Karpas-422 (cell line): ENCODE measurements at regions not wholly inside any gene's neighbourhood (a gene's known extent, or its start where the extent isn't known, plus 50 kb on each side); places are given as distances from the start of the nearest gene placed in this dataset.

Experiments
- DNase-seq: peaks from one replicate; pipeline ENCODE4 v3.0.0-alpha.2; 2015
- H2AFZ ChIP-seq: fragments of 200-600 bp; sonication (generic); 2 replicates; pipeline ENCODE4 v1.6.1; 2014; ENCODE audit warnings: antibody characterized with exemption, low read length, mixed read lengths
- H3K27ac ChIP-seq: fragments of 200-600 bp; sonication (generic); 2 replicates; pipeline ENCODE4 v1.5.1; 2014; ENCODE audit warnings: mild to moderate bottlenecking, low read length, moderate library complexity
- H3K27me3 ChIP-seq: fragments of 200-600 bp; sonication (generic); 2 replicates; pipeline ENCODE4 v1.6.1; 2014; ENCODE audit warnings: low read length, mixed read lengths
- H3K36me3 ChIP-seq: fragments of 200-600 bp; sonication (generic); 2 replicates; pipeline ENCODE4 v1.6.1; 2014; ENCODE audit warnings: low read length, mixed read lengths; ENCODE audit not compliant: insufficient read depth
- H3K4me1 ChIP-seq: fragments of 200-600 bp; sonication (generic); 2 replicates; pipeline ENCODE4 v1.6.1; 2014; ENCODE audit warnings: mild to moderate bottlenecking, low read length, mixed read lengths
- H3K4me2 ChIP-seq: fragments of 200-600 bp; sonication (generic); 2 replicates; pipeline ENCODE4 v1.6.1; 2014; ENCODE audit warnings: low read length, low read depth, mild to moderate bottlenecking; ENCODE audit not compliant: poor library complexity, severe bottlenecking
- H3K4me3 ChIP-seq: fragments of 200-600 bp; sonication (generic); 2 replicates; pipeline ENCODE4 v1.5.1; 2014; ENCODE audit warnings: mild to moderate bottlenecking, antibody characterized with exemption, low read length, mixed read lengths
- H3K79me2 ChIP-seq: fragments of 200-600 bp; sonication (generic); 2 replicates; pipeline ENCODE4 v1.6.1; 2014; ENCODE audit warnings: mild to moderate bottlenecking, low read length, mixed read lengths
- H3K9ac ChIP-seq: fragments of 200-600 bp; sonication (generic); 2 replicates; pipeline ENCODE4 v1.6.0; 2014; ENCODE audit warnings: low read length
- H3K9me2 ChIP-seq: fragments of 200-600 bp; sonication (generic), shearing (Covaris generic); replicated peaks from 2 replicates; pipeline ENCODE4 v1.6.0; 2014; ENCODE audit warnings: mild to moderate bottlenecking, low read length, moderate library complexity; ENCODE audit not compliant: insufficient read depth
- H3K9me3 ChIP-seq: fragments of 300-700, 200-600 bp; sonication (generic); 2 replicates; pipeline ENCODE4 v1.6.1; 2014; ENCODE audit warnings: low read length, mixed read lengths
- H4K20me1 ChIP-seq: fragments of 200-600 bp; sonication (generic); 2 replicates; pipeline ENCODE4 v1.6.1; 2014; ENCODE audit warnings: mild to moderate bottlenecking, antibody characterized with exemption, low read length, low read depth; ENCODE audit not compliant: insufficient read depth

- Histone ChIP-seq H3K27ac (no peak overlapping the region), H3K27me3 (no peaks in the 10 kb centered on the region), H3K4me3 (no peak overlapping the region), H3K79me2 (no peaks in the 10 kb centered on the region), H3K4me1 (peaks cover 26% of the 10 kb centered on the region), H3K4me2 (no peak overlapping the region), H3K9ac (no peak overlapping the region), H2AFZ (no peak overlapping the region), H3K9me3 (no peaks in the 10 kb centered on the region), H3K9me2 (no peaks in the 10 kb centered on the region), H3K36me3 (no peaks in the 10 kb centered on the region), H4K20me1 (no peaks in the 10 kb centered on the region)
- no peak for DNase-seq
Measured at GRCh38 chr1:38131024-38131585, 84.5 kb upstream of the POU3F1 start.

GRCh38 chr1:38129971-38130370, 83.4 kb upstream of the POU3F1 start:
- Histone ChIP-seq H3K36me3 (no peaks in the 10 kb centered on the region), H3K79me2 (no peaks in the 10 kb centered on the region)

GRCh38 chr1:38129473-38129872, 82.9 kb upstream of the POU3F1 start:
- Histone ChIP-seq H3K9ac (no peak overlapping the region), H3K27me3 (no peaks in the 10 kb centered on the region), H3K4me2 (no peak overlapping the region), H3K36me3 (no peaks in the 10 kb centered on the region), H3K4me3 (no peak overlapping the region), H3K4me1 (peaks cover 23% of the 10 kb centered on the region), H3K9me3 (no peaks in the 10 kb centered on the region), H3K27ac (no peak overlapping the region), H2AFZ (no peak overlapping the region), H4K20me1 (no peaks in the 10 kb centered on the region), H3K79me2 (no peaks in the 10 kb centered on the region), H3K9me2 (no peaks in the 10 kb centered on the region)
- no peak for DNase-seq

More at GRCh38 chr1:38129971-38130370, 83.4 kb upstream of the POU3F1 start:
- Histone ChIP-seq H3K4me2 (no peak overlapping the region), H3K9me2 (no peaks in the 10 kb centered on the region), H3K9ac (no peak overlapping the region), H3K9me3 (no peaks in the 10 kb centered on the region), H3K27ac (no peak overlapping the region), H2AFZ (no peak overlapping the region), H3K4me1 (peaks cover 26% of the 10 kb centered on the region), H3K4me3 (no peak overlapping the region), H3K27me3 (no peaks in the 10 kb centered on the region), H4K20me1 (no peaks in the 10 kb centered on the region)
- no peak for DNase-seq

GRCh38 chr1:38128926-38129453, 82.4 kb upstream of the POU3F1 start:
- Histone ChIP-seq H3K9me3 (no peaks in the 10 kb centered on the region), H3K79me2 (no peaks in the 10 kb centered on the region), H3K36me3 (no peaks in the 10 kb centered on the region), H3K27ac (no peak overlapping the region), H3K27me3 (no peaks in the 10 kb centered on the region), H3K9ac (no peak overlapping the region), H3K4me1 (peaks cover 22% of the 10 kb centered on the region), H3K4me2 (no peak overlapping the region), H3K9me2 (no peaks in the 10 kb centered on the region), H4K20me1 (no peaks in the 10 kb centered on the region), H2AFZ (no peak overlapping the region), H3K4me3 (no peak overlapping the region)
- DNase-seq, result no peak

GRCh38 chr1:38128511-38128910, 81.9 kb upstream of the POU3F1 start:
- Histone ChIP-seq H3K79me2 (no peaks in the 10 kb centered on the region), H3K9me3 (no peaks in the 10 kb centered on the region), H4K20me1 (no peaks in the 10 kb centered on the region), H3K36me3 (no peaks in the 10 kb centered on the region), H3K27ac (no peak overlapping the region), H3K4me3 (no peak overlapping the region), H3K9me2 (no peaks in the 10 kb centered on the region), H3K27me3 (no peaks in the 10 kb centered on the region), H2AFZ (no peak overlapping the region), H3K4me1 (peaks cover 22% of the 10 kb centered on the region), H3K9ac (no peak overlapping the region), H3K4me2 (no peak overlapping the region)
- no peak for DNase-seq

GRCh38 chr1:38127428-38127827, 80.8 kb upstream of the POU3F1 start:
- H3K4me2 ChIP-seq, result no peak overlapping the region
- no peaks in the 10 kb centered on the region for H3K79me2 ChIP-seq
- H3K27ac ChIP-seq, result no peak overlapping the region
- no peak for DNase-seq
- H3K9ac ChIP-seq, result no peak overlapping the region
- no peaks in the 10 kb centered on the region for H4K20me1 ChIP-seq
- H3K9me3 ChIP-seq, result no peaks in the 10 kb centered on the region
- no peak overlapping the region for H3K4me3 ChIP-seq
- H3K9me2 ChIP-seq, result no peaks in the 10 kb centered on the region
- H3K4me1 ChIP-seq, result peaks cover 22% of the 10 kb centered on the region
- no peak overlapping the region for H2AFZ ChIP-seq
- H3K27me3 ChIP-seq, result no peaks in the 10 kb centered on the region
- H3K36me3 ChIP-seq, result no peaks in the 10 kb centered on the region

- H3K4me1 ChIP-seq, result peaks cover 22% of the 10 kb centered on the region
- H3K9ac ChIP-seq, result no peak overlapping the region
- H2AFZ ChIP-seq, result no peak overlapping the region
- no peaks in the 10 kb centered on the region for H3K27me3 ChIP-seq
- H3K36me3 ChIP-seq, result no peaks in the 10 kb centered on the region
- no peaks in the 10 kb centered on the region for H3K9me3 ChIP-seq
- no peak for DNase-seq
- H3K4me3 ChIP-seq, result no peak overlapping the region
- no peak overlapping the region for H3K27ac ChIP-seq
- no peaks in the 10 kb centered on the region for H3K9me2 ChIP-seq
- H3K79me2 ChIP-seq, result no peaks in the 10 kb centered on the region
- H3K4me2 ChIP-seq, result no peak overlapping the region
- H4K20me1 ChIP-seq, result no peaks in the 10 kb centered on the region
Measured at GRCh38 chr1:38126970-38127369, 80.4 kb upstream of the POU3F1 start.

GRCh38 chr1:38125837-38126520, 79.4 kb upstream of the POU3F1 start:
- Histone ChIP-seq H3K27me3 (no peaks in the 10 kb centered on the region), H3K4me2 (no peak overlapping the region), H3K9me2 (no peaks in the 10 kb centered on the region)

More at GRCh38 chr1:38125837-38126520, 79.4 kb upstream of the POU3F1 start:
- DNase-seq, result no peak
- Histone ChIP-seq H3K4me1 (peaks cover 16% of the 10 kb centered on the region), H3K4me3 (no peak overlapping the region), H3K27ac (no peak overlapping the region), H3K9ac (no peak overlapping the region), H3K9me3 (no peaks in the 10 kb centered on the region), H4K20me1 (no peaks in the 10 kb centered on the region), H3K79me2 (no peaks in the 10 kb centered on the region), H3K36me3 (no peaks in the 10 kb centered on the region), H2AFZ (no peak overlapping the region)
